Activated T-cell treated with anti-CD3 and anti-CD28 coated beads, Interleukin-2, amount 50 U/mL, for 24 hours (primary cell): ENCODE measurements at regions not wholly inside any gene's neighbourhood (a gene's known extent, or its start where the extent isn't known, plus 50 kb on each side); places are given as distances from the start of the nearest gene placed in this dataset.
"Not testable (repeated sequence)": the region's sequence is repeated elsewhere in the genome, so short reads cannot be mapped to it uniquely, and the experiment has no call there.

ENCODE experiments used
- DNase-seq: peaks from one replicate; pipeline ENCODE4 v3.0.0-alpha.2; 2020
- H3K27ac Mint-ChIP-seq: 2 replicates; pipeline ENCODE4 v1.8.0; 2020; ENCODE audit warnings: mild to moderate bottlenecking, mixed read lengths
- H3K27me3 Mint-ChIP-seq: 2 replicates; pipeline ENCODE4 v1.8.0; 2020; ENCODE audit warnings: mixed read lengths
- H3K36me3 Mint-ChIP-seq: 2 replicates; pipeline ENCODE4 v1.8.0; 2020; ENCODE audit warnings: low read depth, mixed read lengths
- H3K4me1 Mint-ChIP-seq: 2 replicates; pipeline ENCODE4 v1.8.0; 2020; ENCODE audit warnings: low read depth, mixed read lengths
- H3K4me3 Mint-ChIP-seq: 2 replicates; pipeline ENCODE4 v1.8.0; 2020; ENCODE audit warnings: mild to moderate bottlenecking, moderate library complexity, mixed read lengths
- H3K9me3 Mint-ChIP-seq: 2 replicates; pipeline ENCODE4 v1.8.0; 2020; ENCODE audit warnings: mixed read lengths

DNA sequence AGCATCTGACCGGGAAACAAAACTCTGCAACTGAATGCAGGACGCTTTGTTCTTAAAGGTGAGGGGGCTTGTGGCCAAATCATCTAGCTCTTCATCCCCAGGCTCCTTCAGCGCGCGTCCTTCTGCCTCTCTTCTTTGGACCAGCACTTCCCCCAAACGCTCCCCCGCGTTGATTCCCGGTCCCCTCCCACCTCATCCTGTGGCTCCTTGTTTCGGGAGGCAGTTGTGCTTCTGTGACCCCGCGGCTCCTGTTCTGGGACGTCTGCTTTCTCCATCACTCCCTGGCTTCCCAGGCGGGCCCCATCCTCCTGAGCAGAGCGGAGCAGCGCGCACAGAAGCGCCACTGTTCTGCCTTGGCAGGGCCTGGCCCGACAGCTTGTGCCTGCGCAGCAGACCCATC lies 109.7 kb upstream of the ZNG1E start:
- not testable (repeated sequence) for H3K4me1 Mint-ChIP-seq

DNA sequence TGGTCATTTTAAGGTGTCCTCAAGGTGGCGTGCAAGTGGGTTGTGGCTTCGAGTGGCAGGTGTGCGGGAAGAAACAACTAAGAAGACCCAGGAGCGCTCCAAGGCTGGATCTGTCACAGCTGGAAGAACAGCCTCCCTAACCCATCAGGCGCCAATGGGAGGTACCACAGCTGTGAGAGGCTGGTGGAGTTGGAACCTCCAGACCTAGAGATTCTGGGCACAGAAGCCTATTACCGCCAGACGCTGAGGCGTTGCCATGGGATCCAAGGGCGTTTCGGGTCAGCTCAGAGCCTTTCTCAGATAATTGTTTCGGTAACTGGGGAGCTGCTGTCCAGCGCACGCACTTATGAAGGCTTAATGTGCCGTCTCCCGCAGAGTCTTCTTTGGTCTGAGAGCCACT lies 156.7 kb upstream of the ZNG1E start:
- not testable (repeated sequence) for H3K27ac Mint-ChIP-seq, DNase-seq, H3K27me3 Mint-ChIP-seq, H3K4me3 Mint-ChIP-seq, H3K4me1 Mint-ChIP-seq, H3K9me3 Mint-ChIP-seq, H3K36me3 Mint-ChIP-seq

More for the DNA sequence above, 109.7 kb upstream of the ZNG1E start:
- H3K9me3 Mint-ChIP-seq, H3K27me3 Mint-ChIP-seq, H3K4me3 Mint-ChIP-seq, H3K36me3 Mint-ChIP-seq, H3K27ac Mint-ChIP-seq, DNase-seq: not testable (repeated sequence)

- H3K9me3 Mint-ChIP-seq, H3K36me3 Mint-ChIP-seq, DNase-seq, H3K4me3 Mint-ChIP-seq, H3K27ac Mint-ChIP-seq, H3K4me1 Mint-ChIP-seq, H3K27me3 Mint-ChIP-seq: not testable (repeated sequence)
Observed at GRCh38 chr9:65514465-65514864, 161.3 kb upstream of the ZNG1E start.

DNA sequence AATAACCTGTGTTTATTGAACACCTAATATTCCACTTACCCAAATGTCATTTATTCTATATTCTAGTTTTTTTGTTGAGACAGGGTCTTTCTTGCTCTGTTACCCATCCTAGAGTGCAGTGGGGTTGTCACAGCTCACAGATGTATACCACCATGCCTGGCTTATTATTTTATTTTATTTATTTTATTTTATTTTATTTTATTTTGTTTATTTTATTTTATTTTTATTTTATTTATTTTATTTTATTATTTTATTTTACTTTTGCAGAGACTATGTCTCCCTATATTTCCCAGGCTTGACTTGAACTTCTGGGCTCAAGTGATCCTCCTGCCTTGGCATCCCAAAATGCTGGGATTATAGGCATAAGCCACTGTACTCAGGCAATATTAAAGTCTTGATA lies 167.8 kb upstream of the ZNG1E start:
- not testable (repeated sequence) for H3K4me3 Mint-ChIP-seq, DNase-seq, H3K4me1 Mint-ChIP-seq, H3K27ac Mint-ChIP-seq, H3K9me3 Mint-ChIP-seq, H3K27me3 Mint-ChIP-seq, H3K36me3 Mint-ChIP-seq

GRCh38 chr9:65504686-65505085 lies 171.0 kb upstream of the ZNG1E start:
- H3K4me1 Mint-ChIP-seq, H3K27ac Mint-ChIP-seq, H3K9me3 Mint-ChIP-seq, DNase-seq, H3K36me3 Mint-ChIP-seq, H3K4me3 Mint-ChIP-seq, H3K27me3 Mint-ChIP-seq: not testable (repeated sequence)

DNA sequence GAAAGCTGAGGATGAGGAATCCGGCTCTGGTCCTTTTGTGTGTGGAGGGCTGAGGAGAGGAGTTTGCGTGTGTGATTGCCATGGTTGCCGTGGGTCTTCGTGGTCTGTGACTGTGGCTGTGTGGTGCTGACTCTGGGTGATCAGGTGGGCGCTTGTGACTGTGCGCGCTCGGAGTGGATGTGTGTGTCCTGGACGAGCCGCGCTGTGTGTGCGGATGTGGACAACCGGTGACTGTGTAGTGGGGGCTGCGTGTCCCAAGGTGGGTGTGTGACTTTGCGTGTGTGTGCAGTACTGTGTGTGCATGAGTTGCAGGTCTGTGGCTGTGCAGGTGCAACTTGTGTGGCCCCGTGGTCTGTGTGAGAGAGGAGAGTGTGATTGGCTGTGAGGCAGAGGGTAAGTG lies 172.0 kb upstream of the ZNG1E start:
- H3K36me3 Mint-ChIP-seq, H3K27ac Mint-ChIP-seq, H3K9me3 Mint-ChIP-seq, H3K27me3 Mint-ChIP-seq, DNase-seq, H3K4me1 Mint-ChIP-seq, H3K4me3 Mint-ChIP-seq: not testable (repeated sequence)

GRCh38 chr9:65482890-65483289 lies 192.8 kb upstream of the ZNG1E start:
- not testable (repeated sequence) for H3K4me1 Mint-ChIP-seq, H3K27me3 Mint-ChIP-seq, H3K27ac Mint-ChIP-seq, H3K36me3 Mint-ChIP-seq, H3K9me3 Mint-ChIP-seq, H3K4me3 Mint-ChIP-seq, DNase-seq

- not testable (repeated sequence) for H3K4me3 Mint-ChIP-seq, H3K27ac Mint-ChIP-seq, DNase-seq
Observed at GRCh38 chr9:65481291-65481690, 194.4 kb upstream of the ZNG1E start.

DNA sequence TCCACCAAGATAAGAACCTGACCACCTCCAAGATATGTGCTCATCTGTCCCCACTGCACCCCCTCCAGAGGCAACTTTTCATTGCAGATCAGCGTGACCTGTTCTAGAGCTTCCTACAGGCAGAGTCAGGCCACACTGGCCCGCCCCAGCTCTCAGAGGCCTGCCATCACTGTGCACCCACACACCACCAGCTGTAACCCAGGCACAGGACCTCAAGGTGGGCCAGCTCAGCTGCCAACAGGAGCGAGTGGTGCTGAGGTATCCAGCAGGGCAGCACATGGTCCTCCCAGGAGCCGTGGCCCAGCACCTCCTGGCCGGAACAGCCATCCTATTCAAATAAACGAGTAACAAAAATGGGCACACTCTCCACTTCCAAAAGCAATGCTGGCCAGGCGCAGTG lies 189.9 kb upstream of the FOXD4L5 start:
- not testable (repeated sequence) for DNase-seq, H3K36me3 Mint-ChIP-seq, H3K4me1 Mint-ChIP-seq, H3K27ac Mint-ChIP-seq, H3K27me3 Mint-ChIP-seq, H3K4me3 Mint-ChIP-seq, H3K9me3 Mint-ChIP-seq

More at GRCh38 chr9:65481291-65481690, 194.4 kb upstream of the ZNG1E start:
- H3K36me3 Mint-ChIP-seq, H3K27me3 Mint-ChIP-seq, H3K9me3 Mint-ChIP-seq, H3K4me1 Mint-ChIP-seq: not testable (repeated sequence)

DNA sequence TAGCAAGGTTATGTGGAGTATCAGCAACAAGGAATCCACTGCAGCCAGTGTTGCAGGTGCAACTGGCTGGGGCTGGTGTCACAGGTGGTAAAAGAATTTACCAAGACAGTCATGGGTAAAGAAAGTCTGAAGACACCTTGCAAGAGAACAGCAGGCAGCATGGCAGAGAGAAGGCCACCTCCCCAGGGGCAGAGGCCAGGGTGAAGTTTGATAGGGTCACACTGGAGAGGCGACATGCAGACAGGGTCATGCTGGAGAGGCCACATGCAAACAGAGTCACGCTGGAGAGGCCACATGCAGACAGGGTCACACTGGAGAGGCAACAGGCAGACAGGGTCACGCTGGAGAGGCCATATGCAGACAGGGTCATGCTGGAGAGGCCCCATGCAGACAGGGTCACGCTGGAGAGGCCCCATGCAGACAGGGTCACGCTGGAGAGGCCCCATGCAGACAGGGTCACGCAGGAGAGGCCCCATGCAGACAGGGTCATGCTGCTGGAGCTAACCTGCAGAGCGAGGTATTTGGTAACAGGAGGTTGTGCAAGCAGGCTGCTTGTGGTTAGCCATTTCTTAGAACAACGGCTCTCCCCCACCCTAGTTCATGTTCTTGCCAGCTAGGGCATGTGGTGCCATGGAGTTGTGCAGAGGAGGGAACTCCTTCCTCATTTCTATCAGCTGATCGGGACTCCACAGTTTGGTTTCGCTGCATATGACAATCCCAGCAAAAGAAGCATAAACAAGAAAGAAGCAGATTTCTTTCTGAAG lies 188.2 kb upstream of the FOXD4L5 start:
- H3K27ac Mint-ChIP-seq, DNase-seq, H3K4me3 Mint-ChIP-seq, H3K9me3 Mint-ChIP-seq, H3K4me1 Mint-ChIP-seq, H3K36me3 Mint-ChIP-seq, H3K27me3 Mint-ChIP-seq: not testable (repeated sequence)

GRCh38 chr9:65471106-65471505 lies 186.1 kb upstream of the FOXD4L5 start:
- H3K27me3 Mint-ChIP-seq, H3K36me3 Mint-ChIP-seq, H3K27ac Mint-ChIP-seq, H3K4me1 Mint-ChIP-seq, H3K4me3 Mint-ChIP-seq, DNase-seq: not testable (repeated sequence)
- peaks cover 11% of the 10 kb centered on the region for H3K9me3 Mint-ChIP-seq

DNA sequence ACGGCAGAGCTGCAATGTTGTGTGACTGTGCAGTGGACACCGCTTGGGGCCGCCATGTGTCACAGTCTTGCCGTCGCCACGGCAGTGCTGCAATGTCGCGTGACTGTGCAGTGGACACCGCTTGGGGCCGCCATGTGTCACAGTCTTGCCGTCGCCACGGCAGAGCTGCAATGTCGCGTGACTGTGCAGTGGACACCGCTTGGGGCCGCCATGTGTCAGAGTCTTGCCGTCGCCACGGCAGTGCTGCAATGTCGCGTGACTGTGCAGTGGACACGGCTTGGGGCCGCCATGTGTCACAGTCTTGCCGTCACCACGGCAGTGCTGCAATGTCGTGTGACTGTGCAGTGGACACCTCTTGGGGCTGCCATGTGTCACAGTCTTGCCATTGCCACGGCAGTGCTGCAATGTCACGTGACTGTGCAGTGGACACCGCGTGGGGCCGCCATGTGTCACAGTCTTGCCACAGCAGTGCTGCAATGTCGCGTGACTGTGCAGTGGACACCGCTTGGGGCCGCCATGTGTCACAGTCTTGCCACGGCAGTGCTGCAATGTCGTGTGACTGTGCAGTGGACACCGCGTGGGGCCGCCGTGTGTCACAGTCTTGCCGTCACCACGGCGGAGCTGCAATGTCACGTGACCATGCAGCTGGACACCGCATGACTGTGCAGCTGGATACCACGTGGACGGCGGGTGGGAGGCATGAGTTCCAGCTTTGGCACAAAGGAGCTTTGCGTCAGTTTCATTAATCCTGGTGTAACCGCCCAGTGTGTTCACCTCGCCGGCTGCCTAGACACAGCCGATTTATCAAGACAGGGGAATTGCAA lies 182.1 kb upstream of the FOXD4L5 start:
- peaks cover 37% of the 10 kb centered on the region for H3K9me3 Mint-ChIP-seq
- not testable (repeated sequence) for H3K27me3 Mint-ChIP-seq, H3K4me3 Mint-ChIP-seq, H3K36me3 Mint-ChIP-seq, DNase-seq, H3K27ac Mint-ChIP-seq, H3K4me1 Mint-ChIP-seq

DNA sequence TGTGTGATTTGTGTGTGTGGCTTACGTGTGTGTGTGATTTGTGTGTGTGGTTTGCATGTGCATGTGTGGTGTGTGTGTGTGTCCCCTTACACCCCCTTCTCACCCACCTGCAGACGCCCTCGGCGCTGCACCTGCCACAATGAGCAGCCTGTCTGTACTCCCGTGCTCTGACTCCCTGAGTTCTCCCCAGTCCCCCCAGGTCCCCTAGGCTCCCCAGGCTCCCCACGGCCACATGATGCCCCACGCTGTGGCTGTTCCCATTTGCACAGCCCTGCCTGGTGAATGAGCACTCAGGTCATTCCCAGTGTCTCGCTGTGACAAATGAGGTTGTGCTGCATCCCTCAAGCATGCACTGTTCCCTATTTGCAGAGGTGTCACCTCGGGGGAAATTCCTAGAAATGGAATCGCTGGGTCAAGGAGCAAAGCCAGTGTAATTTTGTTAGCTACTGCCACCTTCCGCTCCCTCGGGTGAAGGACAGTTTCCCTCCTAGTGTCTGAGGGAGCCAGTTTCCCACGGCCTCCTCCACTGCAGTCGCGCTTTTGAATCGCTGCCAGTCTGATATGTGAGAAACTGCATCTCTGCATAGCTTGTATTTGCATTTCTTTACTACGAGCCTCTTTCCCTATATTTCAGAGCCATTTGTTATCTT lies 180.4 kb upstream of the FOXD4L5 start:
- H3K27ac Mint-ChIP-seq, H3K4me1 Mint-ChIP-seq, H3K36me3 Mint-ChIP-seq, H3K4me3 Mint-ChIP-seq, DNase-seq, H3K27me3 Mint-ChIP-seq: not testable (repeated sequence)
- H3K9me3 Mint-ChIP-seq: peaks cover 35% of the 10 kb centered on the region

GRCh38 chr9:65462476-65462875 lies 177.5 kb upstream of the FOXD4L5 start:
- not testable (repeated sequence) for H3K27ac Mint-ChIP-seq, DNase-seq, H3K4me3 Mint-ChIP-seq, H3K4me1 Mint-ChIP-seq, H3K27me3 Mint-ChIP-seq, H3K36me3 Mint-ChIP-seq
- H3K9me3 Mint-ChIP-seq: peaks cover 32% of the 10 kb centered on the region

DNA sequence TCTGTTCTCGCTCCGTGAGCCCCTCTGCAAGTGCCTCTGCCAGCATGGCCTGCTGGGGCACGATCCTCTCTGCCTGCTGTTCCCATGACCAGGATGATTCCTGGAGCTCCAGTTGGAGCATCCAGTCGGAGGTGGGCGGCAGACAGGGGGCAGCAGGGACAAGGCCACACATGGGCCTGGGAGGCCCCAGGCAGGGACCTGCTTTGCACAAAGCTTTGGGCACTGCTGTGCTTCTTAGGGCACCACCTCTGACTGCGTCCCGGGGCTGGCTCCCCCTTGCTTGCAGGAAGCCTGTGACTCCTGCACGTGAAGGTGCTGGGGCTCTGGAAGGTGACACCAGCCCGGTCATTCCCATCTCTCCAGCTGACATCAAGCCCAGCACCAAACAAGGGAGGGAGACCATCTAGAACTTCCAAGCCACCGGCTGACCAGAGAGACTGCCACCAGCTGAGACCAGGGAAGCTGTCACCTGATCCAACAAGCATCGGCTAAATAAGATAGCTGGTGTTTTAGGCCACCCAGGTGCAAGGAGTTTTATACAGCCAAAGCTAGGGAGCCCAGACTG lies 174.8 kb upstream of the FOXD4L5 start:
- no peak overlapping the region for H3K27ac Mint-ChIP-seq
- H3K9me3 Mint-ChIP-seq: peaks cover 32% of the 10 kb centered on the region

More for the DNA sequence above, 174.8 kb upstream of the FOXD4L5 start:
- Mint-ChIP-seq H3K4me3 (no peak overlapping the region), H3K27me3 (no peaks in the 10 kb centered on the region), H3K36me3 (no peaks in the 10 kb centered on the region), H3K4me1 (no peaks in the 10 kb centered on the region)
- no peak for DNase-seq
